K562 (cell line): ENCODE measurements at regions not wholly inside any gene's neighbourhood (a gene's known extent, or its start where the extent isn't known, plus 50 kb on each side); places are given as distances from the start of the nearest gene placed in this dataset.

ENCODE experiments used
- ATAC-seq: fragments of 200-7000 bp; cut with Tn5 transposase; 3 replicates; pipeline ENCODE4 v1.9.1; 2020; ENCODE audit warnings: moderate library complexity
- BruUV-seq: library from RNA; stranded (reverse); fragments of 400-500 nt; replicated peaks from 2 replicates; lab custom pipeline; 2021; lab: Mats Ljungman, UMichigan
- CTCF ChIA-PET: fragments of 300-600 bp; formaldehyde crosslinking; extraction: SDS; loops from one replicate; lab custom pipeline; 2021; ENCODE audit warnings: low intra/inter-chr PET ratio; lab: Yijun Ruan, JAX
- POLR2A ChIA-PET: fragments of 300-600, 350-650 bp; sonication (Branson Sonifier 250); formaldehyde crosslinking; extraction: SDS; loops from one replicate; lab custom pipeline; 2021; ENCODE audit warnings: antibody characterized with exemption, inconsistent platforms; lab: Yijun Ruan, JAX
- DNase-seq, 4 experiments: peaks; one replicate each; pipeline versions ENCODE4 v3.0.0 to v3.0.0-alpha.2; 2011 to 2018; ENCODE audit warnings: low spot score in 3 of 4, mixed read lengths in 3 of 4; ENCODE audit errors: extremely low read depth in 1 of 4
- FAIRE-seq: peaks from 2 replicates; lab custom pipeline; 2011; peaks lifted over from hg19 to GRCh38; lab: Jason Lieb, UNC
- H2AFZ ChIP-seq: 2 replicates; pipeline ENCODE4 v1.6.0; 2011; ENCODE audit warnings: low read depth, low read length, control low read depth, inconsistent platforms
- H3K27ac ChIP-seq: fragments of 200-600 bp; 3 replicates; pipeline ENCODE4 v1.8.0; 2011; ENCODE audit warnings: low read depth, mild to moderate bottlenecking, control low read depth, inconsistent platforms, low read length, moderate library complexity, mixed read lengths; ENCODE audit errors: extremely low read depth
- H3K27me3 ChIP-seq, 2 experiments: fragments of 300-600 bp in 1 of 2; 2 replicates in 1 of 2; 3 replicates in 1 of 2; pipeline versions ENCODE4 v1.6.0 to v1.8.0; 2011; ENCODE audit warnings: inconsistent platforms in 2 of 2, low read length in 2 of 2, mild to moderate bottlenecking in 1 of 2, mixed read lengths in 1 of 2, moderate library complexity in 1 of 2; ENCODE audit not compliant: control insufficient read depth in 2 of 2, insufficient read depth in 2 of 2
- H3K36me3 ChIP-seq: fragments of 300-600 bp; 3 replicates; pipeline ENCODE4 v1.8.0; 2011; ENCODE audit warnings: mild to moderate bottlenecking, low read length, inconsistent platforms; ENCODE audit not compliant: control insufficient read depth, insufficient read depth
- H3K4me1 ChIP-seq, 2 experiments: fragments of 200-600 bp in 1 of 2; replicated peaks in 1 of 2; 2 replicates in 1 of 2; 3 replicates in 1 of 2; pipeline versions ENCODE4 v1.5.1 to v1.8.0; 2011; ENCODE audit warnings: inconsistent platforms in 2 of 2, low read length in 2 of 2, mild to moderate bottlenecking in 1 of 2, mixed read lengths in 1 of 2, moderate library complexity in 1 of 2; ENCODE audit not compliant: control insufficient read depth in 2 of 2, insufficient read depth in 2 of 2
- H3K4me2 ChIP-seq: 2 replicates; pipeline ENCODE4 v1.6.1; 2011; ENCODE audit warnings: low read length, control low read depth, inconsistent platforms, mixed read lengths; ENCODE audit not compliant: insufficient read depth
- H3K4me3 ChIP-seq: fragments of 200-600 bp; sonication (generic), shearing (Covaris generic); 2 replicates; pipeline ENCODE4 v1.5.1; 2016; ENCODE audit warnings: control low read depth, inconsistent platforms
- H3K79me2 ChIP-seq: fragments of 200-600 bp; 3 replicates; pipeline ENCODE4 v1.8.0; 2011; ENCODE audit warnings: low read length, inconsistent platforms; ENCODE audit not compliant: control insufficient read depth, insufficient read depth
- H3K9ac ChIP-seq, 2 experiments: 2 replicates each; pipeline versions ENCODE4 v1.6.0 to v1.6.1; 2011; ENCODE audit warnings: low read depth in 2 of 2, low read length in 2 of 2, control low read depth in 1 of 2, inconsistent platforms in 1 of 2, mild to moderate bottlenecking in 1 of 2, mixed read lengths in 1 of 2; ENCODE audit not compliant: insufficient read depth in 1 of 2
- H3K9me1 ChIP-seq: one replicate; pipeline ENCODE4 v1.6.0; 2011; ENCODE audit warnings: inconsistent platforms, mild to moderate bottlenecking, low read length, moderate library complexity; ENCODE audit not compliant: control insufficient read depth, insufficient read depth
- H3K9me3 ChIP-seq: replicated peaks from 2 replicates; pipeline ENCODE4 v1.5.1; 2011; ENCODE audit warnings: low read depth, low read length, inconsistent platforms; ENCODE audit not compliant: control insufficient read depth, insufficient read depth
- H4K20me1 ChIP-seq: replicated peaks from 2 replicates; pipeline ENCODE4 v1.6.1; 2011; ENCODE audit warnings: low read length, inconsistent platforms, mixed read lengths; ENCODE audit not compliant: control insufficient read depth, insufficient read depth
- ATF1 ChIP-seq, 2 experiments: fragments of 450-650 bp in 1 of 2; IDR thresholded peaks; 2 replicates each; pipeline ENCODE4 v1.6.1; 2016; ENCODE audit warnings: missing compliant biosample characterization in 1 of 2, missing genetic modification characterization in 1 of 2
- FOXJ3 ChIP-seq: sonication (generic); formaldehyde crosslinking; IDR thresholded peaks from 2 replicates; pipeline ENCODE4 v1.4.0; 2020; ENCODE audit warnings: mild to moderate bottlenecking, missing genetic modification reagents
- NR3C1 ChIP-seq: sonication (generic); formaldehyde crosslinking; IDR thresholded peaks from 2 replicates; pipeline ENCODE4 v1.8.1; 2022; ENCODE audit warnings: missing genetic modification reagents
- SUPT5H ChIP-seq: fragments of 450-650 bp; IDR thresholded peaks from 2 replicates; pipeline ENCODE4 v1.6.1; 2016
- ZNF24 ChIP-seq: fragments of 450-650 bp; IDR thresholded peaks from 2 replicates; pipeline ENCODE4 v1.6.1; 2016
- ZNF263 ChIP-seq: sonication (generic); formaldehyde crosslinking; IDR thresholded peaks from 2 replicates; pipeline ENCODE4 v1.8.0; 2022; ENCODE audit warnings: mild to moderate bottlenecking, missing genetic modification reagents, borderline replicate concordance
- WGBS: fragments of 100-300 bp; shearing (Covaris generic); methylation state at CpG from one replicate; pipeline ENCODE4 v1.1.6; 2016; ENCODE audit warnings: low coverage, mixed read lengths; ENCODE audit not compliant: insufficient coverage; ENCODE audit errors: missing lambda C conversion rate; 5-methylcytosine and 5-hydroxymethylcytosine counted together
- in situ Hi-C: fragments of 300-500 bp; cut with MboI; formaldehyde crosslinking; loops from 4 replicates; pipeline ENCODE4 v1.15.0; 2018; ENCODE audit warnings: inconsistent platforms, mixed read lengths
- intact Hi-C: fragments of 100-400 bp; cut with micrococcal nuclease; formaldehyde crosslinking; loops from 2 replicates; pipeline ENCODE4 v1.14.2; 2022
- TF ChIP-seq, protein P1 (sequence below): fragments of 450-650 bp; IDR thresholded peaks from 2 replicates; pipeline ENCODE4 v1.6.1; 2016
- TF ChIP-seq, protein P2 (sequence below): fragments of 250-450 bp; sonication (Bioruptor Pico); IDR thresholded peaks from 2 replicates; pipeline ENCODE4 v1.8.0; 2021; ENCODE audit warnings: borderline replicate concordance, mild to moderate bottlenecking, moderate library complexity; ENCODE audit not compliant: poor library complexity, severe bottlenecking

DNA sequence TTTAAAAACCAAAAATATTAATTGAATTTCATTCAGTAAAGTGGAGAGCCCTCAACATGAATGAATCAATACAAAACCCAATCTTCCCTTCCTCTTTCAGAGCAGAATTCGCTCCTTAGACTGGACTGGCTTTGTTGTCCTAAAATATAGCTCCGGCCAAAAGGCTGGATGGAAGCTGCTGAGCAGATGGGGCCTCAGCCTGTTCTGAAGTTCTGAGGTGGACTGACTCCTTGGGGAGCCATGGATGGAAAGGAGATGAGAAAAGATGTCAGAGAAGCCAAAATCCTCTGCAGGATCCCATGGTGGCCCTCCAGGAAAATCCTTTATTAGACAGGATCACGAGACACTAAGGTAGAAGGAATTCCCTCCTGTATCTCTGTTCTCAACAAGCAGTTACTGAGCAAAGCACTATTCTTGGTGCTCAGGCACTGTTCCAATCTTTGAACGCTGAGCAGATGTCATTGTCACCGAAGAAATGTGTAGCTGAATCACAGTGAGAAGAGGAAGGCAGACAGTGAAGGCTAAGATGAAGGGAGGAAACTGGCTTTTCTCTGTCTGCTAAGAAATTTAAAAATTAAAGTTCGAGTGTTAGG, 122.0 kb downstream of the SEMA6D start (continued):
- TF ChIP-seq ATF1 (CRISPR knock-in tag; IDR thresholded peaks at IDR 0.05) (no peak), ATF1 (tag; IDR thresholded peaks at IDR 0.05) (no peak), ZNF24 (no peak), ZNF263 (no peak), NR3C1 (CRISPR knock-in tag) (no peak), SUPT5H (no peak)
- TF ChIP-seq, protein P1, sequence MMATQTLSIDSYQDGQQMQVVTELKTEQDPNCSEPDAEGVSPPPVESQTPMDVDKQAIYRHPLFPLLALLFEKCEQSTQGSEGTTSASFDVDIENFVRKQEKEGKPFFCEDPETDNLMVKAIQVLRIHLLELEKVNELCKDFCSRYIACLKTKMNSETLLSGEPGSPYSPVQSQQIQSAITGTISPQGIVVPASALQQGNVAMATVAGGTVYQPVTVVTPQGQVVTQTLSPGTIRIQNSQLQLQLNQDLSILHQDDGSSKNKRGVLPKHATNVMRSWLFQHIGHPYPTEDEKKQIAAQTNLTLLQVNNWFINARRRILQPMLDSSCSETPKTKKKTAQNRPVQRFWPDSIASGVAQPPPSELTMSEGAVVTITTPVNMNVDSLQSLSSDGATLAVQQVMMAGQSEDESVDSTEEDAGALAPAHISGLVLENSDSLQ = no peak

DNA sequence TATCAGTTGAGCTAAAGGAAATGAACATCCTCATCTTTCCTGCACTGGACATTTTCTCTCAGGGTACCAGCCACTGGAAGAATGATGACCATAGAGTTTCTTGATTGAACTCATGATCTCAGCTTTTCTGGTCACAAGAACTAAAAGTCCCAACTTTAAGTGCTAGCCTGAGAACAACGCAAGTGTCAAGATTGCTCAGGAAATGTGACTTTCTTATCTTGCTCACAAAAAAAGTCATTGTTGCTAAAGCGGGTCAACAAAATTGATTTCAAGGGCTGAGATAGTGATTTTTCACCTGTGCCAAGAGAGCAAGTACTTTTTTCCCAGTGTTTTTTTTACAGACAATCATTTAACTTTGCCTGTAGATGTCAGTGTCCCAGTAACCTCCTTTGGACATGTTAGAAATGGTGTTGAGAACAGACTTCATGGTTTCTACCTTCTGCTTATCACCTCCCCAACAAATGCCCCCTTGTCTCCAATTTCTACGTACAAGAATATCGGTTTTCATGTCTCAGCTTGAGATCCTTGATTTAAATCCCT, 125.9 kb downstream of the SEMA6D start:
- no peak for DNase-seq
- Histone ChIP-seq H3K36me3 (no peaks in the 10 kb centered on the region), H2AFZ (no peak overlapping the region), H3K9me3 (no peaks in the 10 kb centered on the region), H3K9me1 (no peaks in the 10 kb centered on the region), H3K9ac (no peak overlapping the region), H3K4me2 (no peak overlapping the region), H3K4me1 (no peaks in the 10 kb centered on the region), H3K79me2 (no peaks in the 10 kb centered on the region), H3K27me3 (no peaks in the 10 kb centered on the region), H4K20me1 (no peaks in the 10 kb centered on the region), H3K4me3 (no peak overlapping the region), H3K27ac (no peak overlapping the region)
- ATAC-seq = no peak
- POLR2A ChIA-PET = no interaction called here
- WGBS = 2% methylated on average over 4 of the region's 4 CpGs
- in situ Hi-C loops (no loop called here), intact Hi-C loops (no loop called here)
- no TSS peak for BruUV-seq
- TF ChIP-seq FOXJ3 = no peak
- TF ChIP-seq, protein P2, sequence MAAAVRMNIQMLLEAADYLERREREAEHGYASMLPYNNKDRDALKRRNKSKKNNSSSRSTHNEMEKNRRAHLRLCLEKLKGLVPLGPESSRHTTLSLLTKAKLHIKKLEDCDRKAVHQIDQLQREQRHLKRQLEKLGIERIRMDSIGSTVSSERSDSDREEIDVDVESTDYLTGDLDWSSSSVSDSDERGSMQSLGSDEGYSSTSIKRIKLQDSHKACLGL (CRISPR knock-in tag) = no peak
- FAIRE-seq = no peak
- CTCF ChIA-PET = no interaction called here
